HepG2 (cell line): ENCODE measurements at regions not wholly inside any gene's neighbourhood (a gene's known extent, or its start where the extent isn't known, plus 50 kb on each side); places are given as distances from the start of the nearest gene placed in this dataset.
A peak's percentile ranks its signal among the peaks of the same experiment; 100 is the strongest.

Experiments used
- ATAC-seq: fragments of 200-7000 bp; cut with Tn5 transposase; 3 replicates; pipeline ENCODE4 v1.9.1; 2020; ENCODE audit warnings: mild to moderate bottlenecking, moderate library complexity
- BruUV-seq: library from RNA; stranded (reverse); fragments of 400-500 nt; replicated peaks from 2 replicates; lab custom pipeline; 2021; lab: Mats Ljungman, UMichigan
- CTCF ChIA-PET: fragments of 300-600 bp; formaldehyde crosslinking; extraction: SDS; loops from one replicate; lab custom pipeline; 2021; ENCODE audit warnings: low total read pairs, inconsistent platforms, low intra/inter-chr PET ratio; lab: Yijun Ruan, JAX
- POLR2A ChIA-PET: fragments of 350-600 bp; sonication (Branson Sonifier 250); formaldehyde crosslinking; loops from one replicate; lab custom pipeline; 2020; ENCODE audit warnings: antibody characterized with exemption, inconsistent platforms; lab: Yijun Ruan, JAX
- DNase-seq: peaks from one replicate; pipeline ENCODE4 v3.0.0-alpha.2; 2015; ENCODE audit warnings: low spot score
- FAIRE-seq: peaks from 3 replicates; lab custom pipeline; 2011; peaks lifted over from hg19 to GRCh38; lab: Jason Lieb, UNC
- H2AFZ ChIP-seq: one replicate; pipeline ENCODE4 v1.6.1; 2011; ENCODE audit warnings: low read length, inconsistent platforms
- H3K27ac ChIP-seq: fragments of 300-600 bp; 3 replicates; pipeline ENCODE4 v1.8.0; 2011; ENCODE audit warnings: mixed run types, mild to moderate bottlenecking, mixed read lengths, low read length, inconsistent platforms; ENCODE audit not compliant: insufficient read depth; ENCODE audit errors: extremely low read length
- H3K27me3 ChIP-seq, 2 experiments: fragments of 200-600 bp in 1 of 2; 2 replicates in 1 of 2; 3 replicates in 1 of 2; pipeline versions ENCODE4 v1.6.0 to v1.8.0; 2011; ENCODE audit warnings: low read length in 2 of 2, mild to moderate bottlenecking in 2 of 2, moderate library complexity in 2 of 2, inconsistent platforms in 1 of 2; ENCODE audit not compliant: insufficient read depth in 2 of 2, control insufficient read depth in 1 of 2
- H3K36me3 ChIP-seq, 2 experiments: fragments of 200-600 bp in 1 of 2; replicated peaks in 1 of 2; 2 replicates in 1 of 2; 3 replicates in 1 of 2; pipeline versions ENCODE4 v1.5.1 to v1.8.0; 2011; ENCODE audit warnings: low read length in 2 of 2, inconsistent platforms in 1 of 2; ENCODE audit not compliant: insufficient read depth in 2 of 2, control insufficient read depth in 1 of 2
- H3K4me1 ChIP-seq: 2 replicates; pipeline ENCODE4 v1.5.1; 2012; ENCODE audit warnings: low read length, inconsistent platforms; ENCODE audit not compliant: insufficient read depth
- H3K4me2 ChIP-seq: 2 replicates; pipeline ENCODE4 v1.6.0; 2011; ENCODE audit warnings: low read depth, low read length, inconsistent platforms
- H3K4me3 ChIP-seq, 3 experiments: fragments of 200-600 bp in 1 of 3; sonication (generic), shearing (Covaris generic) in 1 of 3; replicated peaks in 1 of 3; 2 replicates each; pipeline ENCODE4 v1.5.1; 2011 to 2016; ENCODE audit warnings: low read length in 3 of 3, inconsistent platforms in 2 of 3, low read depth in 2 of 3, mild to moderate bottlenecking in 2 of 3, control low read depth in 1 of 3, mixed read lengths in 1 of 3; ENCODE audit not compliant: insufficient read depth in 1 of 3
- H3K79me2 ChIP-seq: one replicate; pipeline ENCODE4 v1.6.1; 2011; ENCODE audit warnings: low read length, inconsistent platforms; ENCODE audit not compliant: insufficient read depth
- H3K9ac ChIP-seq: 2 replicates; pipeline ENCODE4 v1.6.0; 2011; ENCODE audit warnings: mild to moderate bottlenecking, low read depth, low read length, inconsistent platforms; ENCODE audit not compliant: insufficient read depth
- H3K9me3 ChIP-seq: 2 replicates; pipeline ENCODE4 v1.5.1; 2012; ENCODE audit warnings: mild to moderate bottlenecking, low read length
- H4K20me1 ChIP-seq: 2 replicates; pipeline ENCODE4 v1.6.0; 2011; ENCODE audit warnings: inconsistent platforms, mild to moderate bottlenecking, low read length, moderate library complexity; ENCODE audit not compliant: insufficient read depth
- MAFF ChIP-seq: IDR thresholded peaks from 2 replicates; pipeline ENCODE4 v1.6.1; 2011; ENCODE audit warnings: low read depth, low read length, improper control_type of control experiment
- MAFK ChIP-seq, 2 experiments: IDR thresholded peaks in 1 of 2; conservative IDR thresholded peaks in 1 of 2; 2 replicates each; pipeline ENCODE4 v1.6.1; 2011; ENCODE audit warnings: improper control_type of control experiment in 2 of 2, low read length in 2 of 2
- NCOA1 ChIP-seq: sonication (generic); formaldehyde crosslinking; IDR thresholded peaks from 2 replicates; pipeline ENCODE4 v1.9.0; 2021; ENCODE audit warnings: missing genetic modification reagents
- WGBS: methylation state at CpG from one replicate; pipeline ENCODE4 v1.1.6; 2017; ENCODE audit warnings: low lambda C conversion rate; 5-methylcytosine and 5-hydroxymethylcytosine counted together
- in situ Hi-C: cut with HindIII; loops from 2 replicates; pipeline ENCODE4 v1.10.0; 2017; ENCODE audit warnings: low pct_unique_long_range_greater_than_20kb; ENCODE audit not compliant: extremely low pct_ligation_motif_present
- intact Hi-C: fragments of 100-400 bp; cut with micrococcal nuclease; formaldehyde crosslinking; loops from one replicate; pipeline ENCODE4 v1.10.0; 2022; ENCODE audit not compliant: unreplicated experiment
- small RNA-seq, 3 experiments: library from RNA; depleted of rRNA; stranded (forward); fragments of <200 nt; gene quantifications; one replicate each; pipeline ENCODE3, GENCODE V24; 2012; ENCODE audit warnings: low read depth in 2 of 3, low replicate concordance in 1 of 3; ENCODE audit not compliant: insufficient read length in 3 of 3, insufficient read depth in 2 of 3
- TF ChIP-seq, protein P1 (sequence below): sonication (generic); formaldehyde crosslinking; IDR thresholded peaks from 2 replicates; pipeline ENCODE4 v1.8.1; 2023; ENCODE audit warnings: mild to moderate bottlenecking, inconsistent platforms, moderate library complexity, missing genetic modification reagents, borderline replicate concordance
- TF ChIP-seq, protein P2 (sequence below): sonication (generic); formaldehyde crosslinking; IDR thresholded peaks from 2 replicates; pipeline ENCODE4 v1.4.0; 2020; ENCODE audit warnings: missing genetic modification reagents, borderline replicate concordance

DNA sequence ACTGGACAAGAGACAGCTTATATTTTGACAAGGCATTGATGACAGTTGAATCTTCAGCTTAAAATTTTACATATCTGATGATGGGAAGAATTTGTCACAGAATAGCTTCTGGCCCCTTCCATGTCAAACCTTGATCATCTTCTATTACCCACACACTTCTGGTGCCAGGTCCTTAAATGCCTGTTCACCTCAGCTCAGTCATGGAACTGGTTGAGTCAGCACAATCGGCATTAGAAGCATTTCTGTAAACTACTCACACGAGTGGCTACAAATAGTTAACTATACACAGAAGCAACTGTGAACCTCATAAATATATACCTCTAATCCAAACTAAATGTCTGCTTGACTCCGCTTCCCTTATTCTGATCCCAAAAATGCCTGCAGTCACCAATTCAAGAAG is 161.2 kb downstream of the FOXO1 start:
- in situ Hi-C loops, result no loop called here
- BruUV-seq, result no TSS peak
- Histone ChIP-seq H3K4me1 (peaks cover 34% of the 10 kb centered on the region), H4K20me1 (no peaks in the 10 kb centered on the region), H3K4me2 (no peak overlapping the region), H3K36me3 (no peaks in the 10 kb centered on the region), H3K9ac (no peak overlapping the region), H2AFZ (no peak overlapping the region), H3K27ac (no peak overlapping the region), H3K27me3 (no peaks in the 10 kb centered on the region), H3K79me2 (no peaks in the 10 kb centered on the region), H3K9me3 (no peaks in the 10 kb centered on the region), H3K4me3 (no peak overlapping the region)
- POLR2A ChIA-PET, result no interaction called here
- intact Hi-C loops, result no loop called here
- DNase-seq (no peak), FAIRE-seq (no peak), ATAC-seq (no peak)
- 98% methylated on average over 3 of the region's 3 CpGs for WGBS
- peak; percentile 59 for TF ChIP-seq MAFF
- TF ChIP-seq NCOA1 (CRISPR knock-in tag), result no peak
- TF ChIP-seq, protein P1, sequence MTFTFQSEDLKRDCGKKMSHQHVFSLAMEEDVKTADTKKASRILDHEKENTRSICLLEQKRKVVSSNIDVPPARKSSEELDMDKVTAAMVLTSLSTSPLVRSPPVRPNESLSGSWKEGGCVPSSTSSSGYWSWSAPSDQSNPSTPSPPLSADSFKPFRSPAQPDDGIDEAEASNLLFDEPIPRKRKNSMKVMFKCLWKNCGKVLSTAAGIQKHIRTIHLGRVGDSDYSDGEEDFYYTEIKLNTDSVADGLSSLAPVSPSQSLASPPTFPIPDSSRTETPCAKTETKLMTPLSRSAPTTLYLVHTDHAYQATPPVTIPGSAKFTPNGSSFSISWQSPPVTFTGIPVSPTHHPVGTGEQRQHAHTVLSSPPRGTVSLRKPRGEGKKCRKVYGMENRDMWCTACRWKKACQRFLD (CRISPR knock-in tag), result no peak
- TF ChIP-seq, protein P2, sequence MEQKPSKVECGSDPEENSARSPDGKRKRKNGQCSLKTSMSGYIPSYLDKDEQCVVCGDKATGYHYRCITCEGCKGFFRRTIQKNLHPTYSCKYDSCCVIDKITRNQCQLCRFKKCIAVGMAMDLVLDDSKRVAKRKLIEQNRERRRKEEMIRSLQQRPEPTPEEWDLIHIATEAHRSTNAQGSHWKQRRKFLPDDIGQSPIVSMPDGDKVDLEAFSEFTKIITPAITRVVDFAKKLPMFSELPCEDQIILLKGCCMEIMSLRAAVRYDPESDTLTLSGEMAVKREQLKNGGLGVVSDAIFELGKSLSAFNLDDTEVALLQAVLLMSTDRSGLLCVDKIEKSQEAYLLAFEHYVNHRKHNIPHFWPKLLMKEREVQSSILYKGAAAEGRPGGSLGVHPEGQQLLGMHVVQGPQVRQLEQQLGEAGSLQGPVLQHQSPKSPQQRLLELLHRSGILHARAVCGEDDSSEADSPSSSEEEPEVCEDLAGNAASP, result no peak
- peak; percentile 69 to 83 for TF ChIP-seq MAFK (conservative IDR thresholded peaks at IDR 0.05 in 1 of 2, IDR thresholded peaks at IDR 0.05 in 1 of 2; ENCODE audit: low read length in 2 of 2)
- CTCF ChIA-PET, result no interaction called here

Small RNAs in the stretch of these regions (small RNA-seq; reads per million reads assigned to genes)
- 0 to 1.9 (median 0) reads per million in 3 experiments for gene RF00108
- gene RNY3P9, result 0 reads per million in 3 experiments
- gene RPL17P51, result 0 reads per million in 3 experiments
